GM12891 (cell line): ENCODE measurements at regions not wholly inside any gene's neighbourhood (a gene's known extent, or its start where the extent isn't known, plus 50 kb on each side); places are given as distances from the start of the nearest gene placed in this dataset.

ENCODE experiments used
- POLR2A ChIP-seq: IDR thresholded peaks from 2 replicates; pipeline ENCODE4 v1.6.1; 2011; ENCODE audit warnings: low read depth, low read length, control low read depth
- POLR2AphosphoS5 ChIP-seq: IDR thresholded peaks from 2 replicates; pipeline ENCODE4 v1.6.1; 2011; ENCODE audit warnings: low read depth, low read length, control low read depth
- SPI1 ChIP-seq: IDR thresholded peaks from 2 replicates; pipeline ENCODE4 v1.6.1; 2011; ENCODE audit warnings: low read depth, low read length, control low read depth
- TAF1 ChIP-seq: IDR thresholded peaks from 2 replicates; pipeline ENCODE4 v1.6.1; 2011; ENCODE audit warnings: low read depth, low read length, control low read depth

DNA sequence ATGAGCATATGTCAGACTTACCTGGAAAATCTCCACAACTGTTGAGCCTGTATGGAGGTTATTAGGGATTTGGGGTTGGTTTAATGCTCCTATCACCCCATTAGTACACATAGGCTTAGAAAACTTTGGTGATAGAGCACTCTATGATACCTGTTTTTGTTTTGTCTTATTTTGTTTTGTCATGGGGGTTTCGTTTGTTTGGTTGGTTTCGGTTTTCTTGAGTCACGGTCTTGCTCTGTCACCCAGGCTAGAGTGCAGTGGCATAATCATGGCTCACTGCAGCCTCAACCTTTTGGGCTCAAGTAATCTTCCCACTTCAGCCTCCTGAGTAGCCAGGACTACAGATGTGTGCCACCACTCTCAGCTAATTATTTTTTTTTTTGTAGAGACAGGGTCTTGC, 70.0 kb downstream of the MZT1 start:
- TF ChIP-seq POLR2A = no peak
- no peak for TF ChIP-seq POLR2AphosphoS5
- TF ChIP-seq TAF1 = no peak
- TF ChIP-seq SPI1 = no peak
